ENCODE measurements at regions not wholly inside any gene's neighbourhood (a gene's known extent, or its start where the extent isn't known, plus 50 kb on each side); places are given as distances from the start of the nearest gene placed in this dataset.

GRCh38 chr3:65077124-65077523 is 389.3 kb upstream of the ADAMTS9 start:
- TF ChIP-seq CTCF (IDR thresholded peaks at IDR 0.05) (no peak), EP300 (IDR thresholded peaks at IDR 0.05) (no peak), POLR2A (IDR thresholded peaks at IDR 0.05) (no peak)

Measured in ovary (tissue), 3 donors.